Middle frontal gyrus (tissue), 1 donor: ENCODE measurements at regions not wholly inside any gene's neighbourhood (a gene's known extent, or its start where the extent isn't known, plus 50 kb on each side); places are given as distances from the start of the nearest gene placed in this dataset.

Experiments
- DNase-seq: peaks from one replicate; pipeline ENCODE4 v3.0.0-alpha.2; 2015; ENCODE audit warnings: low spot score; ENCODE audit errors: extremely low spot score

GRCh38 chr11:43626798-43627197, 53.7 kb upstream of the HSD17B12 start:
- DNase-seq = no peak
